ENCODE measurements at regions not wholly inside any gene's neighbourhood (a gene's known extent, or its start where the extent isn't known, plus 50 kb on each side); places are given as distances from the start of the nearest gene placed in this dataset.

DNA sequence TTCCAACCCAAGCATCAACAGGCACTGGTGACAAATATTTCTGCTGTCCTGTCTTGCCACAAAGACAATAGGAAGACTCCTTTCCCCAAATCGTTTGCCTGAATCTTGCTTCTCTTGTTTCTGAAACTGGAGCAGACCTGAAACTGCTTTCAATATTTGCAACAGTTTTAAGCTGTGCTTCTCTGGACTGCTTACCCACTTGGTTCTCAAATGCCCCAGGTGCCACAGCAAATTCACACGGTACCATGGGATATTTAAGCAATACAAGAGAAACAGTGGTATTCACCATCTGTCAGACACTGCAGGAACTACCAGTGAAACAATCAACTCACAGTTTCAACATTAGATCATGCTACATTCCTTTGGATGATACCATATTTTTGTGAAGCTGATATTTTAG lies 309.4 kb downstream of the PARP8 start:
- Histone ChIP-seq H3K4me1 (ENCODE audit: insufficient read depth, low read length) (no peaks in the 10 kb centered on the region), H3K9me3 (ENCODE audit: low read depth, low read length) (no peaks in the 10 kb centered on the region), H3K4me3 (ENCODE audit: low read length) (no peak overlapping the region), H3K27me3 (ENCODE audit: insufficient read depth, low read length) (peaks cover 34% of the 10 kb centered on the region)

DNA sequence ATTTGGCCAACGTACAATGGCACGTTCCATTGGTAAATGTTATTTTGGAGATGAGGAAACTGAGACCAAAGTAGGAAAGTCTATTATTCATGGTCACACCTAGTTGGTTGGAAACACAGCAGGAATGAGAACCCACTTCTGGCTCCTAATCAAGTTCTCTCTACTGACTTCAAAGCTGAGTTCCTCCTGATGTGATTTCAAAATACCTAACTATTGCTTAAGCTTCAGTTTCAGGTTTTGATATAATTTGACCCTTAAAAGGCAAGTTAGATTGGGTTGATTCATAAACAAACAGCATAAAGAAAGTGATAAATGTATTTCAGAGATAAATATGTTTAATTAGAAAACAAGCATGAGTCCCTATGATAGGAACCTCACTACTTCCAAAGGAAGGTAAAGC lies 312.5 kb downstream of the PARP8 start:
- Histone ChIP-seq H3K9me3 (ENCODE audit: low read depth, low read length) (no peaks in the 10 kb centered on the region), H3K4me3 (ENCODE audit: low read length) (no peak overlapping the region), H3K27me3 (ENCODE audit: insufficient read depth, low read length) (peaks cover 17% of the 10 kb centered on the region), H3K4me1 (ENCODE audit: insufficient read depth, low read length) (no peaks in the 10 kb centered on the region)

DNA sequence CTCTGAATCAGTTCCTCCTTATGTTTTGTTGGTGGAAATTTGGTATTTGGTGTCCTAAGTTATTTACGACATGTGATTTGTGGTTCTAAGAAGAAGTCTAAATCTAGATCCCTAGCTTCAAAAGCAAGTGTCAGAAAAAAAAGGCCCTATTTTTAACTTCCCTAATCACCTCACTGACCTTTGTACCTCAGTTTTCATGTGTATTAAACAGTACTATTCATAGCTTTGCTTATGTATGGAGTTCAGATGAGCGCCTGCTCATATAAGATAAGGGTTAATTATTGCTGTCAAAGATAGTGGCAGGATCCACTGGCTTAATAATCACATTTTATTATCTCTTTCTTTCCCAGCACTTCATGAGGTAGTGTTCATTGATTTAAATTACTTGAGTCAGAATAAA lies 318.2 kb downstream of the PARP8 start:
- no peaks in the 10 kb centered on the region for H3K4me1 ChIP-seq (ENCODE audit: insufficient read depth, low read length)
- H3K9me3 ChIP-seq (ENCODE audit: low read depth, low read length): no peaks in the 10 kb centered on the region
- no peak overlapping the region for H3K4me3 ChIP-seq (ENCODE audit: low read length)
- no peaks in the 10 kb centered on the region for H3K27me3 ChIP-seq (ENCODE audit: insufficient read depth, low read length)

DNA sequence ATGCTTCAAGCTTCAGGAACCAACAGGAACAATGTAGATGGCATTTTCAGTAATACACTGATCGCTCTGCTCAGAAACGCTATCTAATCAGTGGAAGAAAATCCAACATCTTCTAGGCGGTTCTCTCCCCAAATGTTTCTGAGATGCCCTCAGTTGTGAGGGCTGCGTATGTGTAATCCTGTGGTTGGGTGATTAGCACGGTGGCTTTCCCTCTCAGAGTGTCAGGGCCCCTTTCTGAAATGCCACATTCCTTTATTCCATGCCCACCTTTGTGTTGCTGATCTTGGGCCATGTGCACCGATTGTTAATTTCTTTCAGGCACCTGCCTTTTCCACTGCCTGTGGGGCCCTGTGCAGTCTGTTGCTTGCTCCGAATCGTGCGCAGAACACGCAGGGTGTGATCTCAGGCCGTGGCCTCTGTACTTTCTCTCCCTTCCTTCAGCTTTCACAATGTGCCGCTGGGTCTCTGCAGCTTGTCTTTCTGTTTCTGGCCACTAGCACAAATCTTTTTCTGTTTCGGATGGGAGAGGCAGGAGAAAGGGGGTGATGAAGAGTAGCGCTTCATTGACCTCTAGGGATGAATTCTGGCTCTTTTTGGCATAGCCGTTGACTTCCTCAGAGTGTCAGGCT lies 324.0 kb downstream of the PARP8 start:
- Histone ChIP-seq H3K27me3 (ENCODE audit: insufficient read depth, low read length) (no peaks in the 10 kb centered on the region), H3K9me3 (ENCODE audit: low read depth, low read length) (no peaks in the 10 kb centered on the region), H3K4me3 (ENCODE audit: low read length) (no peak overlapping the region), H3K4me1 (ENCODE audit: insufficient read depth, low read length) (no peaks in the 10 kb centered on the region)

DNA sequence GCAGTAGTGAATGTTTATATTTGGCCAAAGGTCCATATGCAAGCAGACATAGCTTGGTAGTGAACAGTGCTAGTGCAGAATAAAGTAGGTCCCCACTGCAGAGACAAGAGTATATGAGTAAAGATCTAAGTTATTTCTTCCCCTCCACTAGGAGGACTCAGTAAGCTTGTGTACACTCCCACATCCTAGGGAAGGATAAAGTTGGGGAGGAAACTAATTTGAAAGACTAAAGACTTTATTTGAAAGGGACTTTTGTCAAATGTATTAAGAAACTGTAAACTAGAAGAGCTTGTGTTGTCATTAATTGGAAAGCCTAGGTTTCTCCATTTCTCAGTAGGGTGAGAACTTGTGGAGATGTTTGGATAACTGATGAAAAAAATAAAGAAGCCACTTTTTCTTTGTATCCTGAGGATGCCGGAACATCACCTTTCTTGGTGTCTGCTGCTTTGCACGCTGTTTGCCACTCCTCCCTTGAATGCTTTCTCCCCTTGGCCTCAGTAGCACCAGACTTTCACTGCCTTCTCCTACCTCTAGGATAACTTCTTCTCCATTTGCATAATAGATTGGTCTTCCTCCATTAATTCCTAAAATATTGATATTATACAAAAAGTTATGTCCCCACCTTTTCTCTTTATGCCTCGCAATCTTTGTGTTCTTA lies 329.0 kb downstream of the PARP8 start:
- no peak overlapping the region for H3K4me3 ChIP-seq (ENCODE audit: low read length)
- no peaks in the 10 kb centered on the region for H3K27me3 ChIP-seq (ENCODE audit: insufficient read depth, low read length)
- no peaks in the 10 kb centered on the region for H3K4me1 ChIP-seq (ENCODE audit: insufficient read depth, low read length)
- H3K9me3 ChIP-seq (ENCODE audit: low read depth, low read length): no peaks in the 10 kb centered on the region

DNA sequence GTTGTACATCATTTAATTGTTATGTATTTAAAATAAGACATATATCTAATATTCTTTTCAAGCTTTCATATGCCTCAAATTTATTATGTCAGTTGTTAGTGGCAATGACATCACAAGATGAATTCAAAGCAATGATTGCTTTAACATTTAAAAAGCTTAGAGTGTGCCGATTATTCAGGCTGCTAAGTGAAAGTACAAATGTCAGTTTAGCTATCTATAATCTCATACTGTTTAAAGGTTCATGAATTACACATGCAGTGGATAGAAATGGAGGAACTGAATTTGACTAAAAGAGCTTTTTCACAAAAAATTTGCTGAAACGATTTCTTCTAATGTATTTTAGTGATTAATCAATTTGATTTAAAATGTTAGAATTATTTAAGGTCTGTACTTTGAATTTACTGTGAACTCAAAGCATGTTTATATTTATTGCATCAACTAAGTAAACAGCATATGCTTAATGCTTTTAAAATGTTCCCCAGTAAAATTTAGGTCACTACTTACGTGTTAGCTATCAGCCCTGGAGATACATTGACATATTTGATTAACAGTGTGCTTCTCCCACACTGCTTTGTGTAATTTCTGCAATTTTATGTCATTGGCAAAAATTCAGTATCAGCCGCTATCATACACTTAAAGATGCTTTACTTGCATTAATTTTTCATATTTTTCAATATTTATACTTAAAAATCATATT lies 334.9 kb downstream of the PARP8 start:
- Histone ChIP-seq H3K27me3 (ENCODE audit: insufficient read depth, low read length) (no peaks in the 10 kb centered on the region), H3K4me1 (ENCODE audit: insufficient read depth, low read length) (no peaks in the 10 kb centered on the region), H3K4me3 (ENCODE audit: low read length) (no peak overlapping the region)

DNA sequence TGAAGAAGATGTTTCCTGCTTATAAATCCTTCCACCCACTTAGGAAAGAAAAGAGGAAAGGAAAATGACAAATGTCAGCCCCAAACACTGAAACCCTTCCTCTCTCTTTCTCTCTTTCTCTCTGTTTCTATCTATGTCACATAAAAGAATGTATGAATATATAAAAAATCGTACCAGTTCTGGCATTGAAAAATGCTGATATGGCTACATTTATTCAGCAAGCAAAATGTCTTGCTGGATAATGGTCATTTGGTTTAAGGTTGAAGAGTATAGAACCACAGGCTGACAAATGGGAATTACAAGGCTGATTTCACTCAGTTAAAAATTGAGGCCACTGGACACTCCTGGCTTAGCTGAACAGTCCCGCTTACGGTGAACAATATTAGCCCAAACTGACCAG lies 335.9 kb downstream of the PARP8 start:
- Histone ChIP-seq H3K9me3 (ENCODE audit: low read depth, low read length) (no peaks in the 10 kb centered on the region), H3K4me3 (ENCODE audit: low read length) (no peak overlapping the region), H3K4me1 (ENCODE audit: insufficient read depth, low read length) (no peaks in the 10 kb centered on the region), H3K27me3 (ENCODE audit: insufficient read depth, low read length) (no peaks in the 10 kb centered on the region)

More for the DNA sequence above, 334.9 kb downstream of the PARP8 start:
- H3K9me3 ChIP-seq (ENCODE audit: low read depth, low read length): no peaks in the 10 kb centered on the region

DNA sequence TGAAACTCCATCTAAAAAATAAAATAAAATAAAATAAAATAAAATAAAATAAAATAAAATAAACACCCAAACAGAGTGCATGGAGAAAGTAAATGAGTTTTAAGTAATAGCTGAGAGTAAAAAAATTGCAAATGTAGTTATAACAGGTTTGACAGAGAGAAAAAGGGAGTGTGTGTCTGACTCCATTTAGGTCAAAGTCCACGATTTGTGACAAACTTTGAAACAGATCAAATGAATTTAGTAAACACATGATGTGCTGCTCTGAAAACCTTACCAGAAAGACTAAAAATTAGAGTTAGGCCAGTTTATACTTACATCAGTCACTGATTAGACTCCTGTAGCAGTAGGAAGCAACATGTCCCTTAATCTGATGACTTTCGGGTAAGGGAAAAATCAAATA lies 346.6 kb downstream of the PARP8 start:
- no peaks in the 10 kb centered on the region for H3K4me1 ChIP-seq (ENCODE audit: insufficient read depth, low read length)
- H3K27me3 ChIP-seq (ENCODE audit: insufficient read depth, low read length): no peaks in the 10 kb centered on the region
- no peak overlapping the region for H3K4me3 ChIP-seq (ENCODE audit: low read length)
- H3K9me3 ChIP-seq (ENCODE audit: low read depth, low read length): no peaks in the 10 kb centered on the region

DNA sequence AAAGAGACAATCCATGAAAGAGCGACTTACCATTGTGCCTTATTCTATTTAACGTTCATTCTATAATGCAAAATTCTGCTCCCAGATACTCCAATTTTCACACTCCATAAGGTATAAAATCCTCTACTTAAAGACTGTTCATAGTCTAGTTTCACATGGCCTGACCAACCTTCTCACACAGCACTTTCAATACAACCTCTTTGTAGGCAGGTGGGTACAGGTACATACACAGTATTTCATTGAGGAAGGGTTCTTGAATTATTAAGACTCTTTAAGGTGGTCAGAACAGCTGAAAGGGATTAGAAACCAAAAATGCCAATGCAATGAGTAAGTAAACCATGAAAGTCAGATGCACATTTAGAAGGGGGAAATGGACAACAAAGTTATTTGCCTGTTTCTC lies 352.0 kb downstream of the PARP8 start:
- Histone ChIP-seq H3K4me3 (ENCODE audit: low read length) (no peak overlapping the region), H3K4me1 (ENCODE audit: insufficient read depth, low read length) (no peaks in the 10 kb centered on the region), H3K9me3 (ENCODE audit: low read depth, low read length) (no peaks in the 10 kb centered on the region), H3K27me3 (ENCODE audit: insufficient read depth, low read length) (no peaks in the 10 kb centered on the region)

DNA sequence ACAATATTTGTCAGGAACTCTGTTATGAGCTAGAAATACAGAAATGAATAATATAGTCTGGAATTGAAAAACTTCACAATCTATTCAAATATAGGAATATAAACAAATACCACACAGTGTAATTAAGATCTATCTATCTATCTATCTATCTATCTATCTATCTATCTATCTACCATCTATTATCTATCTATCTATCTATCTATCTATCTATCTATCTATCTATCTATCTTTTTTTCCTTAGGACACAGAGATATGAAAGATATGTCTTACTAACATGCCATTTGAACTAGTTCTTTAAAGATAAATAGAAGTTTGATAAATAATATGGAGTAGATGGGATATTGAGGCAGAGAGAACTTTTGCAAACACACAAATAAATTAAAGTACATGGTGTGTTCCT lies 357.8 kb downstream of the PARP8 start:
- no peaks in the 10 kb centered on the region for H3K27me3 ChIP-seq (ENCODE audit: insufficient read depth, low read length)
- no peaks in the 10 kb centered on the region for H3K4me1 ChIP-seq (ENCODE audit: insufficient read depth, low read length)
- no peak overlapping the region for H3K4me3 ChIP-seq (ENCODE audit: low read length)
- no peaks in the 10 kb centered on the region for H3K9me3 ChIP-seq (ENCODE audit: low read depth, low read length)

DNA sequence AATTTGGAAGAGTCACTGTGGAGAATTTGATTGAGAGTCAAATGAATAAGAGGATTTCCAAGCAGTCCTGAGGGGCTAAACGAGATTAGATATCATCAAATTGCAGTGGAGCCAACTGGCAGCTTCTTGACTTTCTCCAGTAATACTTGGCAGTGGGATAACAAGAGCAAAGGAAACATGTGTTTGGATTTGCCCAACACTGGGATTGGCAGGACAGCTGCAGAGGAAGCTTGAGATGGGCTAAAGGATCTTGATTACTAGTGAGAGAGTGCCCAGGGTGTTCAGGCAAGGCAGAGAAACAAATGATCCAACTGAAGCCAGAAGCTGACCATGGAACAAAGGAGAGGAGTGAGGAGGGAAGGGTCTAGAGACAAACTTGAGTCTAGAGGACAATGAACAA lies 356.0 kb upstream of the ISL1 start:
- Histone ChIP-seq H3K4me3 (ENCODE audit: low read length) (no peak overlapping the region), H3K27me3 (ENCODE audit: insufficient read depth, low read length) (no peaks in the 10 kb centered on the region), H3K4me1 (ENCODE audit: insufficient read depth, low read length) (no peaks in the 10 kb centered on the region), H3K9me3 (ENCODE audit: low read depth, low read length) (no peaks in the 10 kb centered on the region)

DNA sequence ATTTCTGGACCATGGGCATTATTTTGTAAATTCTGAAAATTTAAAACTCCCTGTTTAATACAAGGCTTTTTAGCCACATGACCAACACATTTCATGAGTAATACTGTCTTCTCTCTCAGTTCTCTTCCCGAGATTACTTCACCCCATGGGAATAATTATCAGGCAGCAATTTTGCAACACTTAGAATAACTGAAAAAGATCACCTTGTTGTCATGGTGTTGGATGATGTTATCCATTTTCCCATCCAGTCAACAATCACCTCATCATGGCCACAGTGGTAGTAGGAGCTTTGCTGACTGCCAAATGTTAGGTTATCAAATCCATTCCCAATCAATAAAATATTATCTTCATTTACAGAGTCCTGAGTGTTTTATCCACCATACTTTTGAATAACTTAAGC lies 354.9 kb upstream of the ISL1 start:
- Histone ChIP-seq H3K27me3 (ENCODE audit: insufficient read depth, low read length) (no peaks in the 10 kb centered on the region), H3K4me3 (ENCODE audit: low read length) (no peak overlapping the region), H3K4me1 (ENCODE audit: insufficient read depth, low read length) (no peaks in the 10 kb centered on the region), H3K9me3 (ENCODE audit: low read depth, low read length) (no peaks in the 10 kb centered on the region)

DNA sequence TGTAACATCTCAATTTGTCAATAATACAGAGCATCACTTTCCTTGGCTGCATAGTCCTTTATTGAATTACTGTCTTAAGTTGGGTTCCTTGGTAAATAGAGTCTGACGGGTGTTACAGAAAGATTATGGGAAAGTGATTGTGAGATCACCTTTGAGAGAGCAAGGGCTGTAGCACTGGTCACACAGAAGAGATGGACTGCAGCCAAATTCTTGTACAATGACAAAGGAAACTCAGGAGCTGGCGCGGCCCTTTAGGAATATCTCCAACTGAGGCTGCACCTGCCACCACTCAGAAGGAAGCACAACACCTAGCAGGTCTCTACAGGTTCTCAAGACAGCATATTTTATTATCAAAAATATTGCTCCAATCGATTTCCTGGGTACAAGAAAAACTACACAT lies 350.0 kb upstream of the ISL1 start:
- H3K4me1 ChIP-seq (ENCODE audit: insufficient read depth, low read length): no peaks in the 10 kb centered on the region
- no peaks in the 10 kb centered on the region for H3K27me3 ChIP-seq (ENCODE audit: insufficient read depth, low read length)
- H3K4me3 ChIP-seq (ENCODE audit: low read length): no peak overlapping the region
- H3K9me3 ChIP-seq (ENCODE audit: low read depth, low read length): no peaks in the 10 kb centered on the region

DNA sequence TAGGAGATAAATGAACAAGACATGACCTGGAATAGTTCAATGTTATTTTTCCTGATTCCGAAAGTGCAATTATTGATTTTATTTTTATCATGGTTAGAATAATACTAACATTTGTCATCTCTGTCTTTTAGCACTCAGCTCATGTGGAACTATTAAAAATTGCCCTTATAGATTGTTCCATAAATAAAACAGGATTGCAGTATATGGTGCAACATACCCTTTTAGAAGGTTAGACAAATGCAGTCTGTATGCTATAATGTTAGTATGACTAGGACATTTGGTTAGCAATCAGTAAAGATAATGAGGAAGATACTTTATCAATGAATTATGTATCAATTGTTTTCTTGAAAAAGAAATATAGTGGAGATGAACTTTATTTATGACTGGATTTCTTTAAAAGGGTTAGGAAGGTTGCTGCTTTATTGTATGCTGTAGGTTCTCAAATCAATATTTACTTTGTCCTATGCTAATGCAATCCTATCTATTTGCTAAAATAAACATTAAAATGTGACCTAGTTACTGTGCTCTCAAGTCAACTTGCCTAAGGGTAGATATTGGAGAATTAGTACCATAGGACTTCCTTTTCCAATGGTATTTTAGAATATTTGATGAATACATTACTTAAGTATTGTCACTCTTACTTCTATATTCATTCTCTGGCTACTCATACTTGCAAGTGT lies 348.9 kb upstream of the ISL1 start:
- Histone ChIP-seq H3K4me3 (ENCODE audit: low read length) (no peak overlapping the region), H3K27me3 (ENCODE audit: insufficient read depth, low read length) (no peaks in the 10 kb centered on the region), H3K4me1 (ENCODE audit: insufficient read depth, low read length) (no peaks in the 10 kb centered on the region), H3K9me3 (ENCODE audit: low read depth, low read length) (no peaks in the 10 kb centered on the region)
